Type B pancreatic cell (in vitro differentiated cells): ENCODE measurements at regions not wholly inside any gene's neighbourhood (a gene's known extent, or its start where the extent isn't known, plus 50 kb on each side); places are given as distances from the start of the nearest gene placed in this dataset.

ENCODE experiments used
- DNase-seq: peaks from one replicate; pipeline ENCODE4 v3.0.0; 2021; ENCODE audit warnings: mixed read lengths; ENCODE audit not compliant: unreplicated experiment; ENCODE audit errors: extremely low spot score
- H3K27ac Mint-ChIP-seq: 2 replicates; pipeline ENCODE4 v1.8.0; 2021; ENCODE audit warnings: mild to moderate bottlenecking, mixed read lengths
- H3K27me3 Mint-ChIP-seq: 2 replicates; pipeline ENCODE4 v1.8.0; 2021; ENCODE audit warnings: mixed read lengths
- H3K36me3 Mint-ChIP-seq: 2 replicates; pipeline ENCODE4 v1.8.0; 2021; ENCODE audit warnings: mixed read lengths
- H3K4me1 Mint-ChIP-seq: one replicate; pipeline ENCODE4 v1.8.0; 2021; ENCODE audit warnings: mixed read lengths; ENCODE audit not compliant: unreplicated experiment
- H3K4me3 Mint-ChIP-seq: 2 replicates; pipeline ENCODE4 v1.8.0; 2021; ENCODE audit warnings: mild to moderate bottlenecking, mixed read lengths
- H3K9me3 Mint-ChIP-seq: 2 replicates; pipeline ENCODE4 v1.8.0; 2021; ENCODE audit warnings: mixed read lengths
- TF ChIP-seq, protein P1 (sequence below): fragments of 200-600 bp; sonication (generic); conservative IDR thresholded peaks from 2 replicates; pipeline ENCODE4 v1.5.0; 2021; ENCODE audit warnings: antibody characterized with exemption, mild to moderate bottlenecking

DNA sequence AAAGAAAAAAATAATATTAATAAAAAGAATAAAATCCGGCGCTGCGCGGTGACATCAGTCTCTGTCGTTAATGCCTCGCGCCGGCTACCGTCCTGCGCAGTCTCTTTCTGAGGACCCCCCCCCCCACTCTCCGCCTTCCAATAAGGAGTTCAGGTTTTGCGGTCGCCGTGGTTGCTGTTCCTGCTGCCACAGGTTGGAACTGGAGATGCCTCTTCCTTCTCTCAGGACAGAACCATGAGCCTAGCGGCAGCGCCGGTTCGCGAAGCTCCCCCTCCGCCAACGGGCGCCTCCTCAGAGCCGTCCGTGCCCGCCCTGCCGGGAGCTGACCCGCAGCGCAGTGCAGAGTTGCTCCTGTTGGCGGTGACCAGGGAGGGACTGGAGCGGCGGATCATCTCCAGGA lies 2093.4 kb downstream of the TP53TG3F start:
- Mint-ChIP-seq H3K9me3 (peaks cover 10% of the 10 kb centered on the region), H3K27me3 (no peaks in the 10 kb centered on the region)
- TF ChIP-seq, protein P1, sequence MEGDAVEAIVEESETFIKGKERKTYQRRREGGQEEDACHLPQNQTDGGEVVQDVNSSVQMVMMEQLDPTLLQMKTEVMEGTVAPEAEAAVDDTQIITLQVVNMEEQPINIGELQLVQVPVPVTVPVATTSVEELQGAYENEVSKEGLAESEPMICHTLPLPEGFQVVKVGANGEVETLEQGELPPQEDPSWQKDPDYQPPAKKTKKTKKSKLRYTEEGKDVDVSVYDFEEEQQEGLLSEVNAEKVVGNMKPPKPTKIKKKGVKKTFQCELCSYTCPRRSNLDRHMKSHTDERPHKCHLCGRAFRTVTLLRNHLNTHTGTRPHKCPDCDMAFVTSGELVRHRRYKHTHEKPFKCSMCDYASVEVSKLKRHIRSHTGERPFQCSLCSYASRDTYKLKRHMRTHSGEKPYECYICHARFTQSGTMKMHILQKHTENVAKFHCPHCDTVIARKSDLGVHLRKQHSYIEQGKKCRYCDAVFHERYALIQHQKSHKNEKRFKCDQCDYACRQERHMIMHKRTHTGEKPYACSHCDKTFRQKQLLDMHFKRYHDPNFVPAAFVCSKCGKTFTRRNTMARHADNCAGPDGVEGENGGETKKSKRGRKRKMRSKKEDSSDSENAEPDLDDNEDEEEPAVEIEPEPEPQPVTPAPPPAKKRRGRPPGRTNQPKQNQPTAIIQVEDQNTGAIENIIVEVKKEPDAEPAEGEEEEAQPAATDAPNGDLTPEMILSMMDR, result no peak

DNA sequence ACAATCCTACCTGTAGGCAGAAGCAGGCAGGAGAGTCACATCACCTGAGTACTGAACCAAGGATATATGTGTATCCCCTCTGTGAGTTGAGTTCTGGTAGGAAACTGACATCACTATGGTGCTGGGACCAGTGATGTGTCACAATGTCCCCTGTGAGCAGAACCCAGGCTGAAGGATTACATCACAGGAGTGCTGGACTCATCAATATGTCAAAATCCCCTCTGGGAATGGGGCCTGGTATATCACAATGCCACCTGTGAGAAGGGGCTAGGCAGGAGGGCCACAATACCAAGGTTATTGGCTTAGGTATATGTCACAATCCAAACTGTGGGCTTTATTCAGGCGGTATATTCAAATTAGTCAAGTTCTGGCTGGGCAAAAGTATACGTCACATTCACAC lies 2098.3 kb downstream of the TP53TG3F start:
- H3K9me3 Mint-ChIP-seq, result peaks cover 4% of the 10 kb centered on the region
- no peak overlapping the region for H3K4me3 Mint-ChIP-seq
- TF ChIP-seq, protein P1, result no peak
- H3K27me3 Mint-ChIP-seq, result no peaks in the 10 kb centered on the region
- H3K27ac Mint-ChIP-seq, result no peak overlapping the region
- H3K4me1 Mint-ChIP-seq, result no peaks in the 10 kb centered on the region
- no peak for DNase-seq
- peaks cover 3% of the 10 kb centered on the region for H3K36me3 Mint-ChIP-seq

More for the DNA sequence above, 2093.4 kb downstream of the TP53TG3F start:
- DNase-seq, result no peak
- Mint-ChIP-seq H3K36me3 (peaks cover 3% of the 10 kb centered on the region), H3K4me1 (no peaks in the 10 kb centered on the region), H3K27ac (no peak overlapping the region), H3K4me3 (no peak overlapping the region)

DNA sequence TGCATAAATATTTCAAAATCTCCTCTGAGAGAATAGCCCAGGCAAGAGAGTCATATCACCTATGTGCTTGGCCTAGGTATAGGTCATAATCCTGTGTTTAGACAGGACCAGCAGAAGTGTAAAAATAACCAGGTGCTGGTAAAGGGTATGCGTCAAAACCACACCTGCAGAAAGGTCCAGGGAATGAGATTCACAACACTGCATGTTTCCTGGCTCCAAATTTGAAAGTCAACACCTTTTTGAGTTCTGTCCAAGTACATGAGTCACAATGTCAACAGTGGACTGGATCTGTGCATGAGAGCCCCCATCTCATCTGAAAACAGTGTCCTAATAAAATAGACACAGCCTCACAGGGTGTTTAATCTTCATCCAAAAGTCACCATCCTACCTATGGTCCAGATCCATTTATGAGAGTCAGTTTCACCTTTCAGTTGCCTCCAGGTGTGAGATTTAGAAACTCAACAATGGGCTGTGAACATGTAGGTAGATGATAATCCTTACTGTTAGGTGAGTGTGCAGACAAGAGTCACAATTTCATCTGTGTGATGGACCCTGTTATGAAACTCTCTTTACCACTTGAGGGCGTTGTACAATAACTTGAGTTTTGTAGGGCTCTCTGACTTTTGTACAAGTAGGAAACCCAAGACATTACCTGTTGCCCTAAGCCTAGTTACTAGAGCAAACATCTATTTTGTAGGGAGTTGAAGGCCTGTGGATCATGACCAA lies 2100.7 kb downstream of the TP53TG3F start:
- DNase-seq, result no peak
- no peak overlapping the region for H3K27ac Mint-ChIP-seq
- H3K36me3 Mint-ChIP-seq, result no peaks in the 10 kb centered on the region
- H3K27me3 Mint-ChIP-seq, result no peaks in the 10 kb centered on the region
- no peaks in the 10 kb centered on the region for H3K9me3 Mint-ChIP-seq
- no peaks in the 10 kb centered on the region for H3K4me1 Mint-ChIP-seq
- TF ChIP-seq, protein P1, result no peak
- H3K4me3 Mint-ChIP-seq, result no peak overlapping the region

DNA sequence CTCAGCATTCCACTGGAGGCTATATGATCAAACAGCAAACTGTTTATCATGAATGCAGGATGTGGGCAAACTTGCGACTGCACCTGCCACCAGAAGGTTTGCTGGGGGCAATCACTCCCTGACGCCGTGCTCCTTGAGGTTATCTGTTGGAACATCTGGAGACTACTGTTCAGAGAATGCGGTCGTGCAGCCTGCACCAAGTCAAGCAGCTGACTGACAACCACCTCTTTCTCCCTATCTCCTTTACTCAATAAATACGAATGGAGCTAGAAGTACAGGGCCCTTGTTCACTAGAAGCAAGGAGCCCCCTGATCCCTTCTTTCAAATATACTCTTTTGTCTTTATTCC lies 2101.2 kb downstream of the TP53TG3F start:
- Mint-ChIP-seq H3K4me3 (no peak overlapping the region), H3K36me3 (no peaks in the 10 kb centered on the region), H3K27me3 (no peaks in the 10 kb centered on the region), H3K27ac (no peak overlapping the region), H3K9me3 (peaks cover 3% of the 10 kb centered on the region), H3K4me1 (no peaks in the 10 kb centered on the region)
- no peak for DNase-seq
- TF ChIP-seq, protein P1, result no peak

DNA sequence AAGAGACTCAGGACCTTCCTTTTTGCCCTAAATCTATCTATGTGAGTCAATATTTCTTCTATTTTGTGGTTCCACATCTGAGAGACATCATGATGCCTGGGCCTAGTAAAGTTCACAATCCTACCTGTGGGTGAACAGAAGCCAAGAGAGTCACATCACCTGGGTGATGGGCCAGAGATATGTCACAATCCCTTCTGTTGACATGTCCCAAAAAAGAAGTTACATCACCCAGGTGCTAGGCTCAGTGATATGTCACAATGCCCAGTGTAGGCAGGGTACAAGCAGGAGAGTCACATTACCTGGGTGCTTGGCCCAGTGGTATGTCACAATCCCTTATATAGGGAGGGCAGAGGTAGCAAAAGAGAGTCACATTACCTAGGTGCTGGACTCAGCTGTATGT lies 2101.9 kb downstream of the TP53TG3F start:
- Mint-ChIP-seq H3K27me3 (no peaks in the 10 kb centered on the region), H3K9me3 (peaks cover 6% of the 10 kb centered on the region), H3K36me3 (no peaks in the 10 kb centered on the region), H3K4me1 (no peaks in the 10 kb centered on the region), H3K27ac (no peak overlapping the region), H3K4me3 (no peak overlapping the region)
- TF ChIP-seq, protein P1, result no peak
- no peak for DNase-seq

DNA sequence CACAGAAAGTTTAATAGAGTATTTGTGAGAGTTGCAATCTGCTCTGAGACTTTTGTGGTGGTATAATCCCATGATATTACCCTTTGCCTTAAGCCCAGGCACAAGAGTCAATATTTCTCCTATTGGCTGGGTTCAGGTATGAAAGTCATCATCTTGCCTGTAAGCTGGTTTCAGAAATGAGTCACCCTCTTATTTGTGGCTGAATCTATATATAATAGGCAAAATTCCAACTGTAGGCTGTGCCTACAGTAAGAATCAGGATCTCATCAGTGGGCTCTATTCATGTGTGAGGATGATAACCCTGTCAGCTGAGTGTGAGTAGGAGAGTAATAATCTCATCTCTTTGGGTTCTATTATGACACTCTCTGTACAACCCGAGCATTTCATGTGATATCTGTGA lies 2103.1 kb downstream of the TP53TG3F start:
- no peaks in the 10 kb centered on the region for H3K4me1 Mint-ChIP-seq
- no peak overlapping the region for H3K4me3 Mint-ChIP-seq
- H3K9me3 Mint-ChIP-seq, result peaks cover 11% of the 10 kb centered on the region
- TF ChIP-seq, protein P1, result no peak
- H3K36me3 Mint-ChIP-seq, result no peaks in the 10 kb centered on the region
- no peak overlapping the region for H3K27ac Mint-ChIP-seq
- no peak for DNase-seq
- no peaks in the 10 kb centered on the region for H3K27me3 Mint-ChIP-seq
